ENCODE measurements at regions not wholly inside any gene's neighbourhood (a gene's known extent, or its start where the extent isn't known, plus 50 kb on each side); places are given as distances from the start of the nearest gene placed in this dataset.

DNA sequence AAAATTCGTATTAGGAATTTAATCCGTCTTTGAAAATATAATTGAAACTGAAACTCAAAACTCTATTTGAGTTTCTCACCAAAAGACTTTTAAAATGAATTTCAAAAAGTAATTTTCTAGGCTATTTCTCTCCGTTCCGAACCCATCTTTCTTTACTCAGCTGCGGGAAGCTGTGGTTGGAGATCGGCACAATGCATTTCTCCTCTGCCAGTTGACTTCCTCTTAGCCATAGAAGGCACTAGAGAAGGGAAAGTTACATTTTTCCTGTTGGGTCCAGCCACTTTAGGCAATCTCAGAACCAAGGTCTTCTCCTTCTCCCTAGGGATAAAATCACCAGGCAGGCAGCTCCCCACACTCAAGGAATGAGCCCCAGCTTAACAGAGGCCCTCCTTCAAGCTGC, 133.6 kb upstream of the COL1A2 start:
- Histone ChIP-seq H4K20me1 (ENCODE audit: insufficient read depth, low read length) (no peaks in the 10 kb centered on the region), H3K4me1 (ENCODE audit: control insufficient read depth in 1 of 2, insufficient read depth in 2 of 2, low read length in 2 of 2) (peaks cover 3 to 4% of the 10 kb centered on the region in 2 donors), H3K27ac (ENCODE audit: low read depth in 1 of 2, low read length in 2 of 2) (no peak overlapping the region), H3K9ac (ENCODE audit: insufficient read depth, low read length, poor library complexity, severe bottlenecking) (no peak overlapping the region), H3K9me3 (replicated peaks in 1 of 2; ENCODE audit: control insufficient read depth in 1 of 2, insufficient read depth in 1 of 2, low read length in 2 of 2) (no peaks in the 10 kb centered on the region), H3K4me3 (replicated peaks in 1 of 3; ENCODE audit: low read depth in 2 of 3, low read length in 3 of 3) (no peak overlapping the region), H3K4me2 (replicated peaks; ENCODE audit: extremely low read depth, low read length, poor library complexity, severe bottlenecking) (no peak overlapping the region), H3K36me3 (replicated peaks in 1 of 2; ENCODE audit: control insufficient read depth in 1 of 2, insufficient read depth in 2 of 2, low read length in 2 of 2) (no peaks in the 10 kb centered on the region), H3K79me2 (ENCODE audit: insufficient read depth, low read length) (no peaks in the 10 kb centered on the region), H2AFZ (ENCODE audit: insufficient read depth, low read depth, low read length, poor library complexity, severe bottlenecking) (no peak overlapping the region), H3K27me3 (ENCODE audit: control insufficient read depth in 2 of 2, insufficient read depth in 2 of 2, low read length in 2 of 2) (no peaks in the 10 kb centered on the region)
- intact Hi-C loops (cut with micrococcal nuclease) = no loop called here
- Mint-ChIP-seq H3K27ac (no peak overlapping the region), H3K4me1 (peaks cover 6% of the 10 kb centered on the region), H3K27me3 (ENCODE audit: low read depth in 3 of 3) (peaks cover 0 to 2% (median 0%) of the 10 kb centered on the region in 3 donors), H3K9me3 (no peaks in the 10 kb centered on the region), H3K36me3 (no peaks in the 10 kb centered on the region), H3K4me3 (peak overlapping the region in 1 of 2 donors; percentile 46)
- TF ChIP-seq, protein P1, sequence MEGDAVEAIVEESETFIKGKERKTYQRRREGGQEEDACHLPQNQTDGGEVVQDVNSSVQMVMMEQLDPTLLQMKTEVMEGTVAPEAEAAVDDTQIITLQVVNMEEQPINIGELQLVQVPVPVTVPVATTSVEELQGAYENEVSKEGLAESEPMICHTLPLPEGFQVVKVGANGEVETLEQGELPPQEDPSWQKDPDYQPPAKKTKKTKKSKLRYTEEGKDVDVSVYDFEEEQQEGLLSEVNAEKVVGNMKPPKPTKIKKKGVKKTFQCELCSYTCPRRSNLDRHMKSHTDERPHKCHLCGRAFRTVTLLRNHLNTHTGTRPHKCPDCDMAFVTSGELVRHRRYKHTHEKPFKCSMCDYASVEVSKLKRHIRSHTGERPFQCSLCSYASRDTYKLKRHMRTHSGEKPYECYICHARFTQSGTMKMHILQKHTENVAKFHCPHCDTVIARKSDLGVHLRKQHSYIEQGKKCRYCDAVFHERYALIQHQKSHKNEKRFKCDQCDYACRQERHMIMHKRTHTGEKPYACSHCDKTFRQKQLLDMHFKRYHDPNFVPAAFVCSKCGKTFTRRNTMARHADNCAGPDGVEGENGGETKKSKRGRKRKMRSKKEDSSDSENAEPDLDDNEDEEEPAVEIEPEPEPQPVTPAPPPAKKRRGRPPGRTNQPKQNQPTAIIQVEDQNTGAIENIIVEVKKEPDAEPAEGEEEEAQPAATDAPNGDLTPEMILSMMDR (IDR thresholded peaks at IDR 0.05) = no peak
- no peak for DNase-seq
- no CpG with 5 or more reads among the region's 6 CpGs for WGBS (ENCODE audit: insufficient coverage)

- intact Hi-C loops (cut with micrococcal nuclease) = no loop called here
- Histone ChIP-seq H2AFZ (ENCODE audit: insufficient read depth, low read depth, low read length, poor library complexity, severe bottlenecking) (no peak overlapping the region), H3K4me1 (ENCODE audit: control insufficient read depth in 1 of 2, insufficient read depth in 2 of 2, low read length in 2 of 2) (peaks cover 4 to 6% of the 10 kb centered on the region in 2 donors), H3K4me2 (replicated peaks; ENCODE audit: extremely low read depth, low read length, poor library complexity, severe bottlenecking) (no peak overlapping the region), H3K36me3 (replicated peaks in 1 of 2; ENCODE audit: control insufficient read depth in 1 of 2, insufficient read depth in 2 of 2, low read length in 2 of 2) (no peaks in the 10 kb centered on the region), H3K79me2 (ENCODE audit: insufficient read depth, low read length) (no peaks in the 10 kb centered on the region), H4K20me1 (ENCODE audit: insufficient read depth, low read length) (no peaks in the 10 kb centered on the region), H3K27ac (ENCODE audit: low read depth in 1 of 2, low read length in 2 of 2) (no peak overlapping the region), H3K4me3 (replicated peaks in 1 of 3; ENCODE audit: low read depth in 2 of 3, low read length in 3 of 3) (no peak overlapping the region), H3K9ac (ENCODE audit: insufficient read depth, low read length, poor library complexity, severe bottlenecking) (no peak overlapping the region), H3K9me3 (replicated peaks in 1 of 2; ENCODE audit: control insufficient read depth in 1 of 2, insufficient read depth in 1 of 2, low read length in 2 of 2) (no peaks in the 10 kb centered on the region), H3K27me3 (ENCODE audit: control insufficient read depth in 2 of 2, insufficient read depth in 2 of 2, low read length in 2 of 2) (no peaks in the 10 kb centered on the region)
- H3K4me1 Mint-ChIP-seq = peaks cover 11% of the 10 kb centered on the region
- no peaks in the 10 kb centered on the region for H3K36me3 Mint-ChIP-seq
- TF ChIP-seq, protein P1 (IDR thresholded peaks at IDR 0.05) = no peak
- H3K4me3 Mint-ChIP-seq = no peak overlapping the region
- H3K27ac Mint-ChIP-seq = no peak overlapping the region
- no peaks in the 10 kb centered on the region for H3K9me3 Mint-ChIP-seq
- no peak for DNase-seq
- peaks cover 0 to 2% (median 0%) of the 10 kb centered on the region in 3 donors for H3K27me3 Mint-ChIP-seq (ENCODE audit: low read depth in 3 of 3)
Observed at GRCh38 chr7:94264756-94265155, 129.9 kb upstream of the COL1A2 start.

All from CD14-positive monocyte (primary cell).